GM18858 (cell line): ENCODE measurements at regions not wholly inside any gene's neighbourhood (a gene's known extent, or its start where the extent isn't known, plus 50 kb on each side); places are given as distances from the start of the nearest gene placed in this dataset.
"Not testable (repeated sequence)": the region's sequence is repeated elsewhere in the genome, so short reads cannot be mapped to it uniquely, and the experiment has no call there.

Experiments used
- ATAC-seq: cut with Tn5 transposase; IDR thresholded peaks from one replicate; pipeline ENCODE4 v1.9.1; 2021; ENCODE audit not compliant: unreplicated experiment

DNA sequence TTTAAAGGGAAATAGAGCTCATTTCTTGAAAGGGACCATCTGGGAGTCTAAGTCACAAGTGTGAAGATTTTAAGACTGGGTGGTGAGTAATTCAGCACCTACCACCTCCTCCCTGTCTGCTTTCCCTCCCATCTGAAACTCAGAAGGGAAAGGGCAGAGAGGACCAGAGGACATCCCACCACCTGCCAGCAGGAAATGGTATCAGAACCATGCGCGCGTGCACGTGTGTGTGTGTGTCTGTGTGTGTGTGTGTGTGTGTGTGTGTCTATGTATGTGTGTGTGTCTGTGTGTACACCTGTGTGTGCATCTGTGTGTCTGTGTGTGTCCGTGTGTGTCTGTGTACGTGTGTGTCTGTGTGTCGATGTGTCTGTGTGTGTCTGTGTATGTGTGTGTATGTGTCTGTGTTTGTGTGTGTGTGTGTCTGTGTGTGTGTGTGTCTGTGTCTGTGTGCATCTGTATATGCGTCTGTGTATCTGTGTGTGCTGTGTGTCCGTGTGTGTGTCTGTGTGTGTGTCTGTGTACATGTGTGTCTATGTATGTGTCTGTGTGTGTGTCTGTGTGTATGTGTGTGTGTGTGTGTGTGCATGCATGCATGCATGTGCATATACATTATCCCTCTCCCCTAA lies 76.8 kb downstream of the ZFP36L2 start:
- no peak for ATAC-seq

DNA sequence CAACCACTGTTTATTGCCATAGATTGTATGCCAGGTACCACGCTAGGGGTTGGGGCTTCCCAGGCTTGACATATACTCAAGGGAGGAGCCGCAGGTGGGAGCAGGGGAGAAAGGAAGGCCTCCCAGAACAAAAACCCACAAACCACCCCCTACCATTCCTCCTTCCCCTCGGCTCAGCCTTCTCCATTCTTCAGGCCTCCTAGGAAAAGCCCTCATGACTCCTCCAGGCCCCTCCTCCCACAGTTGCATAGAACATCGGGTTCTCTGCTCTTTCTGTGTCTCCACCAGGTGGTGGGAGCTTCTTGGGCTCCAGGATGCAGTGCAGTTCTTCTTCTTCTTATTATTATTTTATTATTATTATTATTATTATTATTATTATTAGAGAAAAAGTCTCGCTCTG lies 80.3 kb downstream of the ZFP36L2 start:
- no peak for ATAC-seq

DNA sequence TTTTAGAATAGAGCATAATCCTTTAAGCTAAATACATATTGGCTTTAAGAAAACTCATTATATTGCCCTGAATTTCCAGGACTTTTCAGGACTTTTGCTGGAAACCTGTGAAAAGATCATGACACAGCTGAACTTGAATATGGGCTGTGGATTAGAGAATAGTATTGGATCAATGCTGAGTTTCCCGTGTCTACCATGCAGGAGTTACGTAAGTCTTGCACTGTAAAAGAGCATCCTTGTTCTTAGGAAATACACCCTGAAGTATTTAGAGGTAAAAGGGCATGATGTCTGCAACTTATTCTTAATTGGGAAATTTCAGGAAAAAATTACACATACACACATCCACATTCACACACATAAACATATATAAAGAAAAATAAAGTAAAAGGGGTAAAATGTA lies 82.1 kb downstream of the ZFP36L2 start:
- ATAC-seq: no peak

DNA sequence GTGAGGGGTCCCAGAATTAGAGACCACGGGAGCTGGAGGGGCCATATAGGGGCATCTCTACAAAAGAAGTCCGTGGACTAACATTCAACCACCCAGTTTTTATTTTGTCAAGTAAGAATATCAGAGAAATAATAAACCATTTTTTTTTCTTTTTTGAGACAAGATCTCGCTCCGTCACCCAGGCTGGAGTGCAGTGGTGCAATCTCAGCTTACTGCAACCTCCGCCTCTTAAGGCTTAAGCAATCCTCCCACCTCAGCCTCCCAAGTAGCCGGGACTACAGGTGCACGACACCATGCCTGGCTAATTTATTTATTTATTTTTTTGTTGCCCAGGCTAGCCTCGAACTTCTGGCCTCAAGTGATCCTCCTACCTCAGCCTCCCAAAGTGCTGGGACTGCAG lies 82.7 kb downstream of the ZFP36L2 start:
- ATAC-seq: no peak

DNA sequence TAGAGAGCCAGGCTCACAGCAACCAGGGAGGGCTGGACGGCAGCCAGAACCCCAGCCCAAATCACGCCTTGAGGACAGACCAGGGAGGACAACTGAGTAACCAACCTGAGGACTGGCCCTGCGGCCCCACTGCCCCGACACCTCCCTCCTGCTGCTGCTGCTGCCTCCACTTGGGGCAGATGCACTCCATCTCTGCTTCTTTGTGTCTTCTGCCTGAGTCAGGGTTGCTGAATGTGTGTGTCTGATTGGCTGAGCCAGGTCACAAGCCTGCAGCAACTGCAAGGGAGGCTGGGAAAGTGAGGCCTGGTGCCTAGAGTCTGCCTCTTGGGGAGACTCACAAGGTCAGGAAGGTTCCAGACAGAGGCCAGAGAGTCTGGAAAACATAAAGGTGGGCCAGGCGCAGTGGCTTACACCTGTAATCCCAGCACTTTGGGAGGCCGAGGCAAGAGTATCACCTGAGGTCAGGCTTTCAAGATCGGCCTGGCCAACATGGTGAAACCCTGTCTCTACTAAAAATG lies 83.4 kb downstream of the ZFP36L2 start:
- no peak for ATAC-seq

DNA sequence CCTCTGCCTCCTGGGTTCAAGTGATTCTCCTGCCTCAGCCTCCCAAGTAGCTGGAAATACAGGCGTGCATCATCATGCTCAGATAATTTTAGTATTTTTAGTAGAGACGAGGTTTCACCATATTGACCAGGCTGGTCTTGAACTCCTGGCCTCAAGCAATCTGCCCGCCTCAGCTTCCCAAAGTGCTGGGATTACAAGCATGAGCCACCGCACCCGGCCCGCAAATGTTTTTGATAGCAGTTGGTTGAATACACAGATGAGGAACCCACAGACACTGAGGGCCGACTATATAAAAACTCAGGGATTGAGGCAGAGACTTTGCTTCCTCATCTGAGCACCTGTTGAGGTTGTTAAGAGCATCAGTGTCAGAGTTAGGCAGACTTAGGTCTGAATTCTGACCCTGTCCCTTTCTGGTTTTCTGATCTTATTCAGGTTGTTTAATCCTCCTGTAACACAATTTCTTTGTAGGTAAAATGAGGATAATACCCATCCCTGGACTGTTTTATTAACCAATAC lies 84.7 kb downstream of the ZFP36L2 start:
- not testable (repeated sequence) for ATAC-seq

DNA sequence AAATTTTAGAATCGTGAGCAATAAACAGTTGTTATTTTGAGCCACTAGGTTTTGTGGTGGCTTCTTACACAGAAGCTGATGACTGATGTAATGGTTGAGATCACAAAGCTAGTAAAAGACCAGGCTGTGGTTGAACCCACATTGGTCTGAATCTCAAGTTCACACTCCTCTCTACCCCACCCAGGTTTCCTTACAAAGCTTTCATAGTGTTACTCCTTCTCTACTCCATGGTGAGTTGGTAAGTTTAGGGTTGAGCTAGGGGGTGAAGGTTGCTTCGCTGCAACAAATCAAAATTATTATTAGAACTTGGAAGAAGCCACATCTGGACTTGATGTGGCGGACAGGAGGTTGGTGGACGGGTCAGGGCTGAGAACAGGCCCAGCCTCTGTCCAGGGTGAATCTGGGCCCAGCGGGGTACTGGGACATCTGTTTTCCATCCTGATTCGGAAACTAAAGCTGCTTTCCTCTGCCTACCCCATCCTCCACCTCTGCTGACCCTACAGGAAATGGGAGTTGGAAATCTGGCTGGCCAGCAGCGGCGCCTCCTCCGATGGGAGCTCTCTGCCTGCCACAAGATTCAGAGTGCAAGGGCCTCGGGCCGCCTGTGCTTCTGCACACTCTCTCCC lies 86.3 kb downstream of the ZFP36L2 start:
- no peak for ATAC-seq

DNA sequence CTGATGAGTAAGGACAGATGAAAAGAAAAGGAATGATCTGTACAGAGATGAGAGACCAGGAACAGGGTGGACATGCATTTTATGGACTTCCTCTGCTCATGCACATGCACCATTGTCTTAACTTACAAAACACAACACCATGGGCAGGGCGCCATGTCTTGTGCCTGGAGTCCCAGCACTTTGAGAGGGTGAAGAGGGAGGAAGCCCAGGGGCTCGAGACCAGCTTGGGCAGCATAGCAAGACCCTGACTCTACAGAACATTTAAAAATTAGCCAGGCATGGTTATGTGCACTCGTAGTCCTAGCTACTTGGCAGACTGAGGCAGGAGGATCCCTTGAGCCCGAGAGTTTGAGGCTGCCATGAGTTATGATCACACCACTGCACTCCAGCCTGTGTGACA lies 86.9 kb downstream of the ZFP36L2 start:
- ATAC-seq: no peak

DNA sequence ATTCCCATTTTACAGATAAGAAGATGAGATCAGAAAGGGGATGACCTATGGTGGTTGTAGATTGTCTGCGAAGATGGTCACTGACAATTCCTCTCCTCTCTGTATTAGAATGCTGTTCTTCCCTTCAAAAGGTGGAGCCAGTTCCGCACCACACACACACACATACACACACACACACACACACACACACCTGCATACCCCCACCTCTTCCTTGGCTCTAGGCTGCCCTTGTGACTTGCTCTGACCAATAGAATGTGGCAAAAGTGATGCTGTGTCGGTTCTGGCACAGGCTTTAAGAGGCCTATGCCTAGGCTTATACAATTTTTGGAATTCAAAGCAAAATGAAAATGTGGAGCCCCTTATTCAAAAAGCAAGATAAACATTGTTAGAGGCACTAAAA lies 88.0 kb downstream of the ZFP36L2 start:
- no peak for ATAC-seq

DNA sequence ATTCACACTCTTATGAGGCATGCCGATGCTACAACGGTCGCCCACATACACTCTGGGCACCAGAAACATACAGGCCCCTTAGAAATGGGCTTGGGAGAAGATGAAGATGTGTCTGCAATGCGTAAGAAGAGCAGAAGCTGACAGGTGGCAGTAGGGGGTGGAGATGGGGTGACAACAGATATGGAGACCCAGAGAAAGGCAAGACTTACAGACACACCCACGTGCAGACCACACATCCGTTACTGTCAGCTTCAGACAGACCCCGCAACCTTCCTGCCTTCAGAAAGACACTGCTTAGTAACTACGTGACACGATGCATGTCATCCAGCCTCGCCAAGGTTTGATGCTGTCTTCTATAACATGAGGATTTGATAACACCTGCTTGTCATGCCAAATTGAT lies 89.5 kb downstream of the ZFP36L2 start:
- no peak for ATAC-seq

DNA sequence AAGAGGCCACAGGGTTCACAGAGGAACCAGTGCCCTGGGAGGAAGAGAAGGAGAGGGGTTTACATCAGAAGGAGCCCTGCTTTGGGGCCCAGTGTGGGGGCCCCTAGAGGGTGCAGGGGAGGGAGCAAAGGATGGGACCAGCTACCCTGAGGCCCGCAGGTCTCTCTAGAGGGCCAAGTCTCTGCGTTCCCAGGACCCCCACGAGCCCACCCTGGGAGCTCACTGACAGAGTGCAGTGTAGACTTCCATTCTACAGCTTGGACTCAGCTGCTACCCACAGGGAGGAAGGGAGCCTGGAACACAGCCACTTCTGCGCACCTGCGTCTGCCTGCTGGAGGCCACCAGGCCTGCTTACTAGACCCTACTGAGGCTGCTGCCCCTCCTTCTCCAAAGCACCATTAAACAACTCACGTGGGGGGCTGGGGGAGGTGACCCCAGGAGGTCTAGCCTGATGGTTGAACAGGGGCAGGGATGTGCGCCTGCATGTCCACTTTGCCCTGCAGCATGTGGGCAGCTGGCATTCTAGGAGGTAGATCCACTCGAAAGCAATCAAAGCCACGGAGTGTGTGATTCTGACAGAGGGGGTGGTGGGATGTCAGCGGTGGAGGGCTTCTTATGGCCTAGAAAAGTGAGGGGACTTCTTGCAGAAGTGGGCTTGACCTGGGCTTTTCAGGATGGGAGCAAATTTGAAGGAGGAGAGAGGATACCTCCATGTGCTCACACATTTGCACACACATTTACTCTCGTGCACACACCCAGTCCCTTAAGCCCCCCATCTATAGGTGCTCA lies 90.2 kb downstream of the ZFP36L2 start:
- no peak for ATAC-seq

DNA sequence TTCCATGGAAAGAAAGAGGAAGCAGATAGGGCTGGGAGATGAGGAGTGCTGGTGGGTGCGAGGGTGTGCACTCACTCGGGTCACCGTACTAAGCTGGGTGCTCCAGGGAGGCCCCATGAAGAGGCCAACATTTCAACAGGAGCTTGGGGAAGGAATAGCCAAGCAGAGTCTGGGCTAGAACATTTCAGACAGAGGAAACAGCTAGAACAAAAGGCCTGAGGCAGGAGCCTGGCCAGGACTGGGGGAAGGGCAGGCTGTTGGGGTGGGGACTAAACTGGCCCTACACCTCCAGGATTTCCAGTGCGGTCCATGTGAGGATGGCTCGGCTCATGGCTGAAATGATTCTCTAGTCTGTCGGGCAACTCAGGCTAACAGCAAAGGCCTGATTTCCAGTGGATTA lies 90.8 kb downstream of the ZFP36L2 start:
- no peak for ATAC-seq

DNA sequence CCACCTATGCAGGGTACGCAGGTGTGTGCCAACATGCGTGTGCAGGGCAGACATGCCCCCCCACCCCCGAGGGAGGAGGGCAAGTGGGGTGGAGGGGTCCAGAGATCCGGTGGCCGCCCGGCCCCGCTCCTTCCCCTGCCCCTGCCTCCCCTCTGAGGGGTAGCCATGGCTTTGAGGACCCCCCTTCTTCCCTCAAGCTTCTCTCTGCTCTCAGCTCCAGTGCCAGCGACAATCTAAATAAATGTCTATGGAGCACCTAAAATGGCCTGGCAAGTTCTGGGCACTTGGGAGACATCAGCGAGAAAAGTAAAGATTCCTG lies 91.9 kb downstream of the ZFP36L2 start:
- ATAC-seq: no peak

DNA sequence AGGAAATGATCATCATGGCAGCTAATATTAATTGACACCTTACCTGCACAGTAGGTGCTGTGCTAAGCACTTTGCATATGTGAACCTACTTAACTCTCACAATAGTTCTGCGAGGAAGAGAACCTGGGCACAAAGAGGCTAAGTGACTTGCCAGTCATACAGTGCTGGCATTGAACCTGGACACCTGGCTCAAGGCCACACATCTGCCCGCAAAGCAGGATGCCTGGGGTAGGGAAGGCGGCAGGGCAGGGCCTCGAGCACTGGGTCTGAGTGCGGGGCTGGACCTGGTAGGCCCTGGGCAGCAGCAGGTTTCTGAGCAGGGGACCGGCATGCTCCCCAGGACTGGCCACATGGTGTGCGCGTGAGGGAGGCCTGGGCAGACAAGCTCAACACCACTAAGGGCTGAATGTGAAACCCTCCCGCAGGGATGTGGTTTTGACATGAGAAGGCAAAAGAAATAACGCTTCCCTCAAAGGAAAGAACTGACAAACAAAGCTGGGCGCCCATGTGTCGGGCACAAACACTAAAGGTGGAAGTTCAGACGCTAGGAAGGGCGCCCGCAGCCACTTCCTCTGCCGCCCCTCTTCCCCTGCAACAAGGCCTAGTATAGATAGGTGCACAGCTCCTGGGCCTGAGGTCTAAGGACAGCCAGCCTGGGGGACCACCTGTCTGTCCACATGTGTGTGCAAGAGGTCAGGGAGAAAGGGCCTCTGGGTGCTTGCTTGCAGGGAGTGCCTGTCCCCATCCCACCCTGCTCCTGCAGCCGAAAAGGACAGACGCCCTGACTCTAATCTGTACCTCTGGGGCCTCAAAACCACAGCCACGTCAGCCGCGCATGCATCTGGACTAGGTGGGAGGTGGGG lies 92.5 kb downstream of the ZFP36L2 start:
- ATAC-seq: no peak

DNA sequence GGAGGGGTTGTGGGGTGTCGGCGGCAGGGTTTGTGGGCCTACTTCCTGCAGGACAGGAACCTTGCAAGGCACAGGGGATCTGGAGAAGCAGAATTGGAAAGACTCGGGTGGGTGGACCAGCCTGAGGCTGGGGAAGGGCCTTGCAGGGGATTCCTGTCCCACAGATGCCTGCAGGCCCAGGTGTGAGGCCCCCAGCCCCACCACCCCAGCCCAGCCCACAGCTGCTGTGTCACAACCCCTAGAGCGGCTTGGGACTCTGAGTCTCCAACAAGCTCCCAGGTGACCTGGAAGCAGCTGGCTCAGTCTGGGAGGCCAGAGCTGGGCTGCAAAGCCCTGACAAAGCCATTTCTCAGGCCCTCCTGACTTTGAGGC lies 93.1 kb downstream of the ZFP36L2 start:
- no peak for ATAC-seq

DNA sequence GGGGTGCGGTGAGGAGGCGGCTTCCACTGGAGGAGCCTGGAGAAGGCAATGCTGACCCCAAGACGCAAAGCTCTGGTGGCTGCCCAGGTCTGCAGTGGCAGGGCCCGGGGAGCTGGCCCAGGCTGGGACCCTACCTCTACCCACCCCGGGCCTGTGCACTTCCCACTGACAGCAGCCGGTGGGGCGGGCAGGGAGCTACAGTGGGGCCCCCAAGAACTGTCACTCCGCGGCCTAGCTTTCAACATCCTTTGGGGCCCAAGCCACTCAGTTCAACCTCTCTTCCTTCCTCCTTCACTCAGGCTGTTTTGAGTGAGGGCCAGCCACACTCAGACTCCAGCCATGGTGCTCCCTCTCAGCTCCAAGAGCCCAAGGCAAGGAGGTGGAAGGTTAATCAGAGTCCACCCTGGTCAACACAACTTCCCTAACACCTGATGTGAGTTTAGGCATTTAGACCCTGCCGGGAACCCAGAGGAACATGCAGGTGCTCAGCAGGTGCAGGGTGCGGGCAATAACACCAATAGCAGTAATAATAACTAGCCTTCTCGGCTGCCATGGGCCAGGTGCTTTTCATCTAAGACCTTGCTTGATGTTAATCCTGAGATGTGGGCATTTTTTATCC lies 93.6 kb downstream of the ZFP36L2 start:
- ATAC-seq: no peak

DNA sequence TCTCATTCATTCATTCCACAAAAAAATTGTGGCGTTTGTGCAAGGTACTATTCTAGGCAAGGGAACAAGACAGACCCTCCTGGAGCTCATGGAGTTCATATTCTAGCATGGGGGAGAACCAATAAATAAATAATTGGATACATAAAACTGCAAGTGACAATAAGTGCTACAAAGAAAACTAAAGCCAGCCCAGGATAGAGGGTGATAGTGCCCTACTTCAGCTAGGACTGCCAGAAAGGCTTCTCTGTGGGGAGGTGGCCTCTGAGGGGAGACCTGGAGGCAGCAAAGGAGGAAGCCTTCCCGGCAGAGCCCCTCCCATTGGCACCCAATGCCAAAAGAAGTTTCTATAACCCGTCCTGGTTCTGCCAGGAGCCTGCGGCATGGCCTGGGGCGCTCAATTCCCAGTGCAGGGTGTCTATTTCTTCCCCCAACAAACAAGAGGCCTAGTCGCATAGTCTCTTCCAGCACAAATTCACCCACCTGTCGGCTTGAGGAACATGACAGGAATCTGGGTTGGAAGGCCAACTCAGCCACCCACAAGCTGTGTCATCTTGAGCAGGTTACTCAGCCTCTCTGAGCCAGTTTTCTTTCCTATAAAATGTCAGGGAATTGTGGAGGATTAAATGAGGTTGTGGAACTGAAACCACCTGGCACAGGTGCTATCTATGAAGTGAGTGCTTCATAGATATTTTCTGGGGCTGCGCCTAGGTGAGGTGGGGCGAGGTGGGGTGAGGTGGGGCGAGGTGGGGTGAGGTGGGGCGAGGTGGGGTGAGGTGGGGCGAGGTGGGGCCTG lies 94.3 kb downstream of the ZFP36L2 start:
- no peak for ATAC-seq

DNA sequence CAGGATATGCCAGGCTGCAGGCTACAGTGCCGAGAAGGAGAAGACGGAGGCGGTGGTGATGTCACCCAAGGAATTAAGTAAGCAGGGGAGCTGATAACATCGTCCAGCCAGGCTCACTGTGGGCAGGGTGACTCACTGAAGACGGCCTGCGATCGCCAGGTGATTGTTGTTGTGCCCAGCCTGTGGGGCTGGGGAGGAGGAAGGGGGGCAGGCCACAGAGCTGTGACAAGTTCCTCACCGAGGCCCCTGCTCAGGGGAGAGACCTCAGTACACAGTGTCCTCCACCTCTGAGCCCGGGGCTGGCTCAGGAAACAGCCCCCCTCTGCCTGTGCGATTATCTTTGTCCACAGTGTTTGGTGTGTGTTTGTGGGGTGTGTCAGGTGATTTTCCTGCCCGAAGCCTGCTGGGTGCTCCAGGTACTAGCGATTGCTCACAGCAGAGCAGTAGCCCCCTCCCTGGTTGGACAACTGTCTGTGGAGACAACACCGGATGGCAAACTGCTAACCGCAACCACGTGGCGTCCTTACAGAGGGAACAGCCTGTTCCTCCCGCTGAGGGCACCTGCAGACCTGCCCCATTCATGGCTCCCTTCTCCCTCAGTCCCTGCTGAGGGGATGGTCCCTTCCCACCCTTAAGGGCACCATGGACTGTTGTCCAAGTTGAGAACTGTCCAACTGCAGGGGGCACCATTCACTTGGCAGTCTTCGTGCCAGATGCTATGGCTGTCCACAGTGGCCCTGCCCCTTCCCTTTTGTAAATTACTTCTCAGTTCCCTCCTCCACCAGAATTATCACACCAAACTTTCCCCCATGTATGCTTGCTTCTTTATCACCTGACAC lies 95.1 kb downstream of the ZFP36L2 start:
- no peak for ATAC-seq

DNA sequence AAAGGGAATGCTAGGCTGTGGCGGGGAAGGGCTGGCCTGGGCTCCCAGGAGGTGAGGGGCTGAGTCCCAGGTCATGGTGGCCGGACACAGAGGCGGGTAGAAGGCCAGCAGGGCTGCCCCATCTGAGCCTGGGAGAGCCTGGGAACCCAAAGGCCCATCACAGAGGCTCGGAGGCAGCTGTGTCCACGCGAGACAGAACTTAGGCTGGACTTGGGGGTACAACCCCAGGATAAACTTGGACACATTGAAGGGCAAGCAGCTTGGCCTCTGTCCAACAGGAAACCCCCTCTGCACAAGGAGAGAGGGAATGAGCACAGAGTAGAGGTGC lies 95.9 kb downstream of the ZFP36L2 start:
- no peak for ATAC-seq
